HG03108 (cell line): ENCODE measurements at regions not wholly inside any gene's neighbourhood (a gene's known extent, or its start where the extent isn't known, plus 50 kb on each side); places are given as distances from the start of the nearest gene placed in this dataset.
"Not testable (repeated sequence)": the region's sequence is repeated elsewhere in the genome, so short reads cannot be mapped to it uniquely, and the experiment has no call there.

Experiments used
- ATAC-seq: cut with Tn5 transposase; IDR thresholded peaks from one replicate; pipeline ENCODE4 v1.9.1; 2021; ENCODE audit warnings: moderate library complexity; ENCODE audit not compliant: unreplicated experiment

DNA sequence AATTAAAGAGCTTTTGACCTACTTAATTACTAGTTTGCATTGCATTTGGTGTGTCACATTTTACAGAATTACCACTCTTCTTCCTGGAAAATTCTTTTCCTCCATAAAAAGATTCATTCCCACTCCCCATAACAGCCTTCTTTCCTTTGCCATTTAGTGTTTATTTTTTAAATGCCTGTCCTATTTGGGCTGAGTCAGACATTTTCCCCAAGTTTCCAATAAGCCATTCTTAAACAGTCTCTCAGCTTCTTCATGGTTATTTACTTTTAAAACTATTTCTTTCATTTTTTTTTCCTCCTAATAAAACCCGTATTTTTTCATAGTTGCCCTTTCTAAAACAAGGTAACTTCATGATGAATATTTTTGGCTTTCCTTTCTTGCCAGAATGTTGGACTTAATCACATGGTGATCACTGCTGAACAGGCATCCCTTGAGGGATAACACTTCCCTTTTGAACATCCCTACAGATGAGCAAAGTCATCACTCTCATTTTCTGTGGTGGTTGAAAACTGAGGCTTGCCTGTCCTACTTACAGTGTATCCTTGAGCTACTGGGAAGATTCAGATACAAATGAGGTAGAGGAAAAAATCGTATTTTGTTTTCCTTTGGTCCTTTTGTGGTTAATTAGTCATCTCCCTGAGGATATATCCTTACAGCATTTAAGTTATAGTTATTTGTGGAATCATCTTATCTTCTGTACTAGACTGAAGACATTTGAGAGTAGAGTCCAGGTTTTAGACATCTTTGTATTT, 520.5 kb upstream of the NR3C2 start:
- no peak for ATAC-seq

DNA sequence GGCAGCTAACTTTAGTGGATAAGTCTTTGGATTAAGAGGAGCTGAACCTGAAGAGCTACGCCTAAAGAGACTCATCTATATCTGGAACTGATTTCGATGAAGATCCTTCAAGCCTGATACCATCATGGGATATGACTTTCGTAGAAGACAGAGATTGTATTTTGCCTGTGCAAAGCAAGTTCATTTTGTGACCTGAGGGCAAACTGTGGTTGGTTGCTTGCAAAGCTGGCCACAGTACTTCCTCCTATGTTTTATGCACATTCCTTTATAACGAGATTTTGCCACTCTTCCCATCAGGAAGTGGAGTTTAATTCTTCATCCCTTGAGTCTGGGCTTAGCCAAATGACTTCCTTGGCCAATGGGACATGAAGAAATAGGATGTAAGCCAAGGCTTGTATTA, 519.3 kb upstream of the NR3C2 start:
- no peak for ATAC-seq

GRCh38 chr4:148958317-148958716, 516.1 kb upstream of the NR3C2 start:
- no peak for ATAC-seq

- ATAC-seq, result no peak
Observed at GRCh38 chr4:148955564-148956297, 513.5 kb upstream of the NR3C2 start.

- ATAC-seq, result no peak
Observed at GRCh38 chr4:148954011-148954749, 512.0 kb upstream of the NR3C2 start.

DNA sequence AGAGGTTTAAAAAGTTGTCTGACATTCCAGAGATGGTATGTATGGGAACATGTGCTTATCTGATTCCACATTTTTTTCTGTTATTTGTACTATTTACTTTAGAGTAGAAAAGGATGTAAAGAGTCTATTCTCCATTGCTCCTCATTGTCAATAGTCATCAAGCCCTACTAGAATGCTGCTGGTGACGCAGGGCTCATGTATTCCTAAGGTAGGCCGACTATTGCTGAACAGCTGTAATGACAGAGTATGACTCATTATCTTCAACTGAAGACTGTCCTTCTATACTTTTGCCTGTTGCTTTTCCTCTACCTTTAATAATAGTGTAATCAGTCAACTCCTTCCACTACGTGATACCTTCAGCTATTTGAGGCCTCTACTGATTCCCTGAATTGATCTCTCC, 509.1 kb upstream of the NR3C2 start:
- ATAC-seq, result no peak

DNA sequence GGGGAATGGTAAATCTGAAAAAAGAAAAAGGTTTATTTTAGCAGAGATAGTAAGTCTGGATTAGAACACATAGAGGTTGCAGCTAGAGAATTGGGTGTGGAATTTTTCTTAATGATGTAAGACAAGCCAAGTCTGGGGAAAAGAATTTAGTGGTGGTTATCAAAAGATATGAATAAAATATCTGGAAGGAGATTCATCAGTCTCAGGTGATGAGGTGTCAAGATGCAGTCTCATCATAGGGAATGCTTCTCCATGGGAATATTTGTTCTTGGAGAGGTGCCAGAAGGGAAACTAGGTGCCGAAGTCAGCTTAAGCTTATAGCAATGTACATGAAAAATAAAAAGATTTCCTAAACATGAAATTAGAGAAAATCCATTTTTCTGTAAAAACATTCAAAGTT, 504.1 kb upstream of the NR3C2 start:
- ATAC-seq, result no peak

GRCh38 chr4:148944839-148945219, 502.6 kb upstream of the NR3C2 start:
- ATAC-seq, result no peak

DNA sequence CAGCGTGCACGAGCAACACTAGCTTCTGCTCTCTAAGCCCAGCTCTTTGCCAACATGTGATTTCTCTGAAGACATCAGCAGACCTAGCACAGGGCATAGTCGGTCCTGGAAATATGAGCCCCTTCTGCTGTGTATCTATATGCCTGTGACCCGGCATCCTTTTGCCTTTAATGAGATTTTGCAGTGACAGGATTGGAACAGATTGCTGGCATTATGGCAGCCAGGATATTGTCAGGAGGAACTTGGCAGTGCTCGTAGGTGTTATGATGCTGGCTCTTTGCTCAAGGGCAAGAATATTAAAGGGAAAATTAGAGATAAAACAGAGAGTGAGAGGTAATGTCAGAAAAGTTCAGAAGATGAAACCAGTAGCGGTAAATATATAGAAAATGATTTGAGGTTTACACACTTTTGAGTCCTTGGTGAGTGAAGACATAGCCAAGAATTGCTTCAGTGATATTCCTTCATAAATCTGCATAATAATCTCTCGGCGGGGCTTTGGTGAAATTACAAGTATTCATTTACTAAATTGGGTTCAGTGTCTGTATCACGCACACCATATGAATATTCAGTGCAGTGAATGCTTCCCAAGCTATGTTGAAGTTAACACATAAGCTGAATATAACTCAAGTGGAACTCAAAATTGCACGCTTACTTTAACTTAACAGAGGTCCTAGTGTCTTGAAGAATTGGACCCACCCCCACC, 502.1 kb upstream of the NR3C2 start:
- no peak for ATAC-seq

GRCh38 chr4:148934926-148935578, 492.8 kb upstream of the NR3C2 start:
- ATAC-seq, result no peak

DNA sequence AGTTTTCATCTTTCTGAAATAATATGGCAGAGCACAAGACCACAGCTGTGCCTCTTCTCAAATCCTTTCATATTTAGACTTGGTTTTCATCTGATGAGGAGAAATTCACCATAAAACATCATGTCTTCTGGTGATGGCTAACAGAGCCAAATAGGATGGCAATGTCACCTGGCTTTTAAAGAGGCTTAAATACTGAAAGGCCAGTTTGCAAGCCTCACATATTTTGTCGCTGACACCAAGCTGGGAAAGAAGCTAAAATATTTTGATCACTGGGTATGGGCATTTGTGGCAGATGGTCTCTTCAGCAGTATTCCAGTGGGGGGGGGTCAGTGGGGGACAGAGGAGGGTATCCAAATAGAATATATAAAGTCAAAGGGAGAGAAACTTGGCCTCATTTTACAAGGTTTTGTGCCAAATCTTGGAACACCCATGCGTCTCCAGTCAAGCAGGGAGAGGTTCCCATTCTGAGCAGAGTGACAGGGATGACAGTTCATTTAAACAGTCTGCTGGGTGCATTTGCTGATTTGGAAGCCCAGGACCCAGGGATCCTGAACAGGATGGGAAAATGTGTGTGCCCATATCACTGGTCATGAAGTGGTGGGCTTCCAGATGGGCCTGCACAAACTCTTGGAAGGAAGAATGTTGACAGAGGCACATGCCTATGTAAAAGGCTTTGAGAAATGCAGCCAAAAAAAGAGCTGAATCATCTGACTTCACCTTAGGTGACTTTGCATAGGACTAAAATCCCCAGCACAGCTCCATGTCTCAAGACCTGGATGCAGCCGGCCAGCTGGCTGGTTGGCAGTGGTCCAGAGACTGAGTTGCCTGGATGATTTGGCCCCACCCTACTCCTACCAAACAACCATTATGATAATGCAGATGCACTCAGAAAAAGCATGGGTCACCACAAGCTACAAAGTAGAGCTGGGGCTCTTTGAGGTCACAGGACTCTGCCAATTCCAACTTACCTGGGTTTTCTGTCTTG, 484.4 kb upstream of the NR3C2 start:
- no peak for ATAC-seq

- ATAC-seq, result no peak
Observed at GRCh38 chr4:148923881-148924280, 481.7 kb upstream of the NR3C2 start.

- ATAC-seq, result no peak
Observed at GRCh38 chr4:148922497-148922896, 480.3 kb upstream of the NR3C2 start.

DNA sequence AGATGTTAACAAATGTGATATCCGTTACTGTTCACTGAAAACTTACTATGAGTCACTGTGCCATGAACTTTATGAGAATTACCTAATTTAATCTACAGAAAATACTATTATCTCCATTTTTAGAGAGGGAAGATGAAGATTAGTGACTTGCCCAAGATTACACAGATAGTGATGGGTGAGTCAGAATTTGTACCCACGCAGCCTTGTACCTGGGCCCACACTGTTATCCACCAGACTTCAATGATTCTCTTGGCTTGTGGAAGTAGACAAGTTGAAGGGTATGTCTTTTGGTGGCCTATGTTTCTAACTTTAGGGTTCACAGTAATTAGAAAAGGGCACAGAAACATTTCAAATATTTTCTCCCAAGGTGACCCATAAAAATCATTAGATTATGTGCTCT, 472.5 kb upstream of the NR3C2 start:
- no peak for ATAC-seq

- no peak for ATAC-seq
Observed at GRCh38 chr4:148914301-148914700, 472.1 kb upstream of the NR3C2 start.

DNA sequence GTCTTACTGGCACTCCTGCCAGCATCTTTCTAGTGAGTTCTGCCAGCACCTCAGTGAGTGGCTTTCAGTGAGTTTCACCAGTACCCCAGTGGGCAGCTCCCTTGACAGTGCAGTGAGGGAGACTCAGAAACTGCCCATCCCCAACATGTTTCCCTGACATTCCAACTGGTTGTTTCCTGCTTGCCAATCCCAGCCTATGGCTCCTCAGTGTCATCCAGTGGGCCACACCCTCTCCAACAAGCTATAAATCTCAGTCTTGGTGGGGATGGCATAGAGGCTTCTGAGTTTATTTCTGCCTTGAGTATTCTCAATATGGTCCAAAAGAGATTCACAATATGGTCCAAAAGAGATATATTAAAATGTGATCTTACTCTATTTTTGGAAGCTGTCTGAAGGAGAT, 461.2 kb upstream of the NR3C2 start:
- no peak for ATAC-seq

GRCh38 chr4:148901075-148901705, 459.0 kb upstream of the NR3C2 start:
- ATAC-seq, result no peak

DNA sequence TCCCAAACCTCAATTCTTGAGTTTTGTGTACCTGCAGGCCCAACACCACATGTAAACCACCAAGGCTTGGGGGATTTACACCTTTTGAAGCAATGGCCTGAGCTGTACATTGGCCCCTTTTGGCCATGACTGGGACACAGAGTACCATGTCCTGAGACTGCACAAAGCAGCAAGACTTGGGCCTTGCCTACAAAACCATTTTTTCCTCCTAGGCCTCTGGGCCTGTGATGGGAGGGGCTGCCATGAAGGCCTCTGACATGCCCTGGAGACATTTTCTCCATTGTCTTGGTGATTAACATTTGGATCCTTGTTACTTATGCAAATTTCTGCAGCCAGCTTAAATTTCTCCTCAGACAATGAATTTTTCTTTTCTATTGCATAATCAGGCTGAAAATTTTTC, 455.9 kb upstream of the NR3C2 start:
- ATAC-seq, result not testable (repeated sequence)

DNA sequence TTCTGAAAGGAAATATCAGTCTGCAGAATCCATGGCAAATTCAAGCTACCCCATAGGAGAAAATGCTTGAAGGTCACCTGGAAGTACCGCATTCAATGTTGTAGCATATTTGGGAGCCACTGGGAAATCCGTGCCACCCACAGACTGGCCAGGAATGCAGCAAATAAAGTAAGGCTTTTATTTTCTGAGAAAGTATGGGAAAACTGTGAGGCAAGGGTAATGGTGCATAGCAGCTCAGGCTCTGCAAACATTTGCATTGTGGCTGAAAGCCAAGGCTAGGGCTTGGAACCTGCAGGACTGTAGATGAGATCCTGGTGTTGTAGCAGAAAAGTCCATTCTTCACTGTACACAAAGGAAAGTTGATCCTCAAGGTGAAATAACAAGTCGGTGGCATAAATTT, 450.9 kb upstream of the NR3C2 start:
- ATAC-seq, result no peak
